ENCODE measurements at regions not wholly inside any gene's neighbourhood (a gene's known extent, or its start where the extent isn't known, plus 50 kb on each side); places are given as distances from the start of the nearest gene placed in this dataset.

GRCh38 chr2:71864085-71864484, 283.6 kb downstream of the CYP26B1 start:
- DNase-seq (no peak), ATAC-seq (no peak)
- no peaks in the 10 kb centered on the region for H3K4me1 Mint-ChIP-seq
- H3K4me3 Mint-ChIP-seq: no peak overlapping the region
- H3K9me3 ChIP-seq (ENCODE audit: control insufficient read depth, low read length, poor library complexity, severe bottlenecking): no peaks in the 10 kb centered on the region
- no peak overlapping the region for H3K27ac Mint-ChIP-seq
- H3K27me3 Mint-ChIP-seq: peaks cover 20% of the 10 kb centered on the region
- no peaks in the 10 kb centered on the region for H3K36me3 Mint-ChIP-seq (ENCODE audit: low read depth)

GRCh38 chr2:71863396-71863795, 284.3 kb downstream of the CYP26B1 start:
- ATAC-seq (no peak), DNase-seq (no peak)
- Mint-ChIP-seq H3K4me1 (no peaks in the 10 kb centered on the region), H3K4me3 (no peak overlapping the region), H3K36me3 (ENCODE audit: low read depth) (no peaks in the 10 kb centered on the region), H3K27ac (no peak overlapping the region), H3K27me3 (peaks cover 18% of the 10 kb centered on the region)
- no peaks in the 10 kb centered on the region for H3K9me3 ChIP-seq (ENCODE audit: control insufficient read depth, low read length, poor library complexity, severe bottlenecking)

GRCh38 chr2:71862921-71863320, 284.7 kb downstream of the CYP26B1 start:
- Mint-ChIP-seq H3K27ac (no peak overlapping the region), H3K4me1 (no peaks in the 10 kb centered on the region), H3K4me3 (no peak overlapping the region), H3K36me3 (ENCODE audit: low read depth) (no peaks in the 10 kb centered on the region), H3K27me3 (peaks cover 14% of the 10 kb centered on the region)
- H3K9me3 ChIP-seq (ENCODE audit: control insufficient read depth, low read length, poor library complexity, severe bottlenecking): no peaks in the 10 kb centered on the region
- no peak for DNase-seq
- no peak for ATAC-seq

GRCh38 chr2:71861186-71862160, 286.2 kb downstream of the CYP26B1 start:
- no peak for DNase-seq
- H3K27ac Mint-ChIP-seq: no peak overlapping the region
- no peak for ATAC-seq
- no peaks in the 10 kb centered on the region for H3K9me3 ChIP-seq (ENCODE audit: control insufficient read depth, low read length, poor library complexity, severe bottlenecking)
- H3K27me3 Mint-ChIP-seq: peaks cover 13% of the 10 kb centered on the region
- H3K4me1 Mint-ChIP-seq: no peaks in the 10 kb centered on the region
- no peak overlapping the region for H3K4me3 Mint-ChIP-seq
- no peaks in the 10 kb centered on the region for H3K36me3 Mint-ChIP-seq (ENCODE audit: low read depth)

GRCh38 chr2:71860381-71860926, 287.2 kb downstream of the CYP26B1 start:
- ATAC-seq: no peak
- Mint-ChIP-seq H3K27ac (no peak overlapping the region), H3K4me1 (no peaks in the 10 kb centered on the region), H3K4me3 (no peak overlapping the region), H3K36me3 (ENCODE audit: low read depth) (no peaks in the 10 kb centered on the region), H3K27me3 (peaks cover 13% of the 10 kb centered on the region)
- H3K9me3 ChIP-seq (ENCODE audit: control insufficient read depth, low read length, poor library complexity, severe bottlenecking): no peaks in the 10 kb centered on the region
- no peak for DNase-seq

- H3K36me3 Mint-ChIP-seq (ENCODE audit: low read depth): no peaks in the 10 kb centered on the region
Measured at GRCh38 chr2:71859211-71859847, 288.3 kb downstream of the CYP26B1 start.

GRCh38 chr2:71858071-71858470, 289.6 kb downstream of the CYP26B1 start:
- ATAC-seq: no peak

More at GRCh38 chr2:71859211-71859847, 288.3 kb downstream of the CYP26B1 start:
- peaks cover 9% of the 10 kb centered on the region for H3K27me3 Mint-ChIP-seq
- ATAC-seq (no peak), DNase-seq (no peak)
- no peak overlapping the region for H3K4me3 Mint-ChIP-seq
- H3K27ac Mint-ChIP-seq: no peak overlapping the region
- no peaks in the 10 kb centered on the region for H3K4me1 Mint-ChIP-seq
- H3K9me3 ChIP-seq (ENCODE audit: control insufficient read depth, low read length, poor library complexity, severe bottlenecking): no peaks in the 10 kb centered on the region

GRCh38 chr2:71857636-71858035, 290.0 kb downstream of the CYP26B1 start:
- no peaks in the 10 kb centered on the region for H3K9me3 ChIP-seq (ENCODE audit: control insufficient read depth, low read length, poor library complexity, severe bottlenecking)
- Mint-ChIP-seq H3K36me3 (ENCODE audit: low read depth) (no peaks in the 10 kb centered on the region), H3K4me3 (no peak overlapping the region), H3K27me3 (peaks cover 5% of the 10 kb centered on the region), H3K4me1 (no peaks in the 10 kb centered on the region), H3K27ac (no peak overlapping the region)
- DNase-seq: no peak
- no peak for ATAC-seq

More at GRCh38 chr2:71858071-71858470, 289.6 kb downstream of the CYP26B1 start:
- DNase-seq: no peak
- Mint-ChIP-seq H3K27ac (no peak overlapping the region), H3K4me3 (no peak overlapping the region), H3K4me1 (no peaks in the 10 kb centered on the region), H3K36me3 (ENCODE audit: low read depth) (no peaks in the 10 kb centered on the region), H3K27me3 (peaks cover 7% of the 10 kb centered on the region)
- no peaks in the 10 kb centered on the region for H3K9me3 ChIP-seq (ENCODE audit: control insufficient read depth, low read length, poor library complexity, severe bottlenecking)

GRCh38 chr2:71856773-71857525, 290.7 kb downstream of the CYP26B1 start:
- no peak for ATAC-seq
- no peak overlapping the region for H3K4me3 Mint-ChIP-seq

GRCh38 chr2:71853858-71854257, 293.8 kb downstream of the CYP26B1 start:
- no peaks in the 10 kb centered on the region for H3K36me3 Mint-ChIP-seq (ENCODE audit: low read depth)

More at GRCh38 chr2:71856773-71857525, 290.7 kb downstream of the CYP26B1 start:
- H3K27ac Mint-ChIP-seq: no peak overlapping the region
- no peaks in the 10 kb centered on the region for H3K9me3 ChIP-seq (ENCODE audit: control insufficient read depth, low read length, poor library complexity, severe bottlenecking)
- H3K27me3 Mint-ChIP-seq: peaks cover 5% of the 10 kb centered on the region
- H3K4me1 Mint-ChIP-seq: no peaks in the 10 kb centered on the region
- no peaks in the 10 kb centered on the region for H3K36me3 Mint-ChIP-seq (ENCODE audit: low read depth)
- DNase-seq: no peak

GRCh38 chr2:71852141-71852711, 295.4 kb downstream of the CYP26B1 start:
- H3K9me3 ChIP-seq (ENCODE audit: control insufficient read depth, low read length, poor library complexity, severe bottlenecking): no peaks in the 10 kb centered on the region
- no peaks in the 10 kb centered on the region for H3K36me3 Mint-ChIP-seq (ENCODE audit: low read depth)
- no peaks in the 10 kb centered on the region for H3K4me1 Mint-ChIP-seq
- H3K27me3 Mint-ChIP-seq: peaks cover 11% of the 10 kb centered on the region
- H3K4me3 Mint-ChIP-seq: no peak overlapping the region
- ATAC-seq: no peak
- DNase-seq: no peak
- H3K27ac Mint-ChIP-seq: no peak overlapping the region

More at GRCh38 chr2:71853858-71854257, 293.8 kb downstream of the CYP26B1 start:
- H3K4me1 Mint-ChIP-seq: no peaks in the 10 kb centered on the region
- no peaks in the 10 kb centered on the region for H3K9me3 ChIP-seq (ENCODE audit: control insufficient read depth, low read length, poor library complexity, severe bottlenecking)
- no peak overlapping the region for H3K27ac Mint-ChIP-seq
- DNase-seq (no peak), ATAC-seq (no peak)
- H3K27me3 Mint-ChIP-seq: peaks cover 8% of the 10 kb centered on the region
- H3K4me3 Mint-ChIP-seq: no peak overlapping the region

GRCh38 chr2:71851094-71851750, 296.4 kb downstream of the CYP26B1 start:
- ATAC-seq (no peak), DNase-seq (no peak)
- H3K36me3 Mint-ChIP-seq (ENCODE audit: low read depth): no peaks in the 10 kb centered on the region
- no peak overlapping the region for H3K4me3 Mint-ChIP-seq
- no peak overlapping the region for H3K27ac Mint-ChIP-seq
- no peaks in the 10 kb centered on the region for H3K4me1 Mint-ChIP-seq
- H3K9me3 ChIP-seq (ENCODE audit: control insufficient read depth, low read length, poor library complexity, severe bottlenecking): no peaks in the 10 kb centered on the region
- H3K27me3 Mint-ChIP-seq: peaks cover 11% of the 10 kb centered on the region
